Coronary artery (tissue), 2 donors: ENCODE measurements at regions not wholly inside any gene's neighbourhood (a gene's known extent, or its start where the extent isn't known, plus 50 kb on each side); places are given as distances from the start of the nearest gene placed in this dataset.

Experiments used
- DNase-seq: peaks from one replicate; pipeline ENCODE4 v3.0.0-alpha.2; 2017; ENCODE audit warnings: low spot score
- H3K27ac ChIP-seq, 2 donors: fragments of 200-600 bp; sonication (generic); one replicate each; pipeline ENCODE4 v1.5.1; 2016 to 2019
- H3K4me3 ChIP-seq: fragments of 200-600 bp; sonication (generic); 2 replicates; pipeline ENCODE4 v1.5.1; 2016; ENCODE audit warnings: mild to moderate bottlenecking, moderate library complexity
- CTCF ChIP-seq: fragments of 200-600 bp; sonication (generic); IDR thresholded peaks from one replicate; pipeline ENCODE4 v1.5.1; 2019; ENCODE audit warnings: antibody characterized with exemption

GRCh38 chr10:14384915-14385314 lies 54.2 kb upstream of the FRMD4A start:
- H3K27ac ChIP-seq: no peak overlapping the region

DNA sequence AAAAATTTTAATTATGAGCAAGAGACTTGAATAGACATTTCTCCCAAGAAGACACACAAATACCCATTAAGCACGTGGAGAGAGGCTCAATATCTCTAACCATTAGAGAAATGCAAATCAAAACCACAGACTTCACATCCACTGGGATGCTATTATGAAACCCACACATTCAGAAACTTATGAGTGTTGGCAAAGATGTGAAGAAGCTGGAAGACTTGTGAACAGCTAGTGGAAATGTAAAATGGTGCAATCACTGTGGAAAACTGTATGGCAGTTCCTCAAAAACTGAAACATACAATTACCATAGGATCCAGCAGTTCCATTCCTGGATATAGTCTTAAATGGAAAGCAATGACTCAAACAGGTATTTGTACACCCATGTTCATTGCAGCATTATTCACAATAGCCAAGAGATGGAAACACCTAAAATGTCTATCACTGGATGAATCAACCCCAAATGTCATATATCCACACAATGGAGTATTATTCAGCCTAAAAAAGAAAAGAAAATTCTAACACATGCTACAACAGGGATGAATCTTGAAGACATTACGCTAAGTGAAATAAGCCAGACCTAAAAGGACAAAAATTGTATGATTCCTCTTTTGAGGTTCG lies 53.5 kb upstream of the FRMD4A start:
- Histone ChIP-seq H3K4me3 (no peak overlapping the region), H3K27ac (no peak overlapping the region)
- no peak for DNase-seq
- TF ChIP-seq CTCF: no peak

More at GRCh38 chr10:14384915-14385314, 54.2 kb upstream of the FRMD4A start:
- H3K4me3 ChIP-seq: no peak overlapping the region
- no peak for DNase-seq
- no peak for TF ChIP-seq CTCF

- H3K27ac ChIP-seq: no peak overlapping the region
- no peak for TF ChIP-seq CTCF
- no peak overlapping the region for H3K4me3 ChIP-seq
- DNase-seq: no peak
These were observed 52.5 kb upstream of the FRMD4A start for GRCh38 chr10:14383266-14383665.

DNA sequence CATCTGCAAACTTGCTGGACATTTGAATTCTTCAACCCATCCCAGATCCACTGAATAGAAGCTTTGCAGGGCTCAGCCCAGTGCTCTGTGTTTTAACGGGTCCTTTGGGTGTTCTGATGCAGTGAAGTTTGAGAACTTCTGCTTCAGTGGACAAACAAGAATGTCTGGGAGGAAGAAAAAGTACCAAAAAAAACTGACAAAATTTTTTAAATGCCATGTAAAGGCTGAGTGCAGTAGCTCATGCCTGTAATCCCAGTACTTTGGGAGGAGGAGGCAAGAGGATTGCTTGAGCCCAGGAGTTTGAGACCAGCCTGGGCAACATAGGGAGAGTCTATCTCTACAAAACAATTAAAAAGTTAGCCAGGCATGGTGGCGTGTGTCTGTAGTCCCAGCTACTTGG lies 51.8 kb upstream of the FRMD4A start:
- H3K4me3 ChIP-seq: no peak overlapping the region
- H3K27ac ChIP-seq: no peak overlapping the region
- no peak for TF ChIP-seq CTCF
- DNase-seq: no peak

GRCh38 chr10:14382022-14382421 lies 51.3 kb upstream of the FRMD4A start:
- no peak overlapping the region for H3K4me3 ChIP-seq
- no peak for TF ChIP-seq CTCF
- DNase-seq: no peak
- no peak overlapping the region for H3K27ac ChIP-seq

DNA sequence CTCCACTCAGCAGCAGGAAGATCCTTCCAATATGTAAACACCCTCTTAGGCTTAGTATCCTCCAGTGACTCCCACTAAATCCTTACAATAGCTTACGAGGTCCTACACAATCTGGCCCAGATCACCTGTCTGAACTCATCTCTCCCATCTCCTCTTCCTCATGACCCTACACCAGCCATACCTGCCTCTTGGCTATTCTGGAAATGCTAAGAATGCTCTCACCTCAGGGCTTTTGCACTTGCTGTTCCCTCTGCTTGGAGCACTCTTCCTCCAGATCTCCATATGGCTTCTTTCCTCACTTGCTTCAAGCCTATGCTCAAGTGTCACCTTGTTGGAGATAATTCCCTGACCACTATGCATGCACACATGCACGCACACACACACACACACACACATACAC lies 50.8 kb upstream of the FRMD4A start:
- no peak for DNase-seq
- no peak overlapping the region for H3K27ac ChIP-seq
- TF ChIP-seq CTCF: no peak
- H3K4me3 ChIP-seq: no peak overlapping the region

DNA sequence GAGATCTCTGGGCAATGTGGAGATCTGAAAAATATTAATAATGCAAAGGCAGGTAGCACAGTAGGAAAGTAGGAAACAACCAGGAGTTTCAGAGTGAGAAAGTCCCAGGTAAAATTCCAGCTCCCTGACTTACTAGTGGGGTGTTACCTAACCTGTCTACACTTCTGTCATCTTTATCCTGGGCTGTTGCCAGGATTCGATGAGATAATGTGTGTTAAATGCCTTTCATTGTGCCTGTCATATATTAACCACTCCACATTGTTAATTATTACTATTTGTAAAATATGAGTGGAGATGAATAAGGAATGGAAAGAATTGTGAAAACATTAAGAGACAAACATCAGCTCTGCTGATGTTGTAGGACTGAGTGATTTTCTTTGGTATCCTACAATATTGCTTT lies 50.0 kb upstream of the FRMD4A start:
- DNase-seq: no peak
- no peak for TF ChIP-seq CTCF
- no peak overlapping the region for H3K27ac ChIP-seq
- H3K4me3 ChIP-seq: no peak overlapping the region
